ENCODE measurements at regions not wholly inside any gene's neighbourhood (a gene's known extent, or its start where the extent isn't known, plus 50 kb on each side); places are given as distances from the start of the nearest gene placed in this dataset.

- H3K36me3 Mint-ChIP-seq (ENCODE audit: low read depth), result no peaks in the 10 kb centered on the region
- peaks cover 21% of the 10 kb centered on the region for H3K27me3 Mint-ChIP-seq (ENCODE audit: low read depth)
- H3K4me3 Mint-ChIP-seq (ENCODE audit: unreplicated experiment), result no peak overlapping the region
- no peak for DNase-seq (ENCODE audit: low spot score)
- H3K27ac Mint-ChIP-seq (ENCODE audit: unreplicated experiment), result no peak overlapping the region
- TF ChIP-seq CTCF (IDR thresholded peaks at IDR 0.05), result no peak
- no peaks in the 10 kb centered on the region for H3K4me1 Mint-ChIP-seq (ENCODE audit: low read depth)
- H3K9me3 Mint-ChIP-seq (ENCODE audit: low read depth), result no peaks in the 10 kb centered on the region
Observed at GRCh38 chr11:83336993-83337392, 50.8 kb upstream of the CCDC90B start.
